HCT116 (cell line): ENCODE measurements at regions not wholly inside any gene's neighbourhood (a gene's known extent, or its start where the extent isn't known, plus 50 kb on each side); places are given as distances from the start of the nearest gene placed in this dataset.

Experiments
- ATAC-seq: fragments of 200-7000 bp; cut with Tn5 transposase; 2 replicates; pipeline ENCODE4 v1.9.1; 2020; ENCODE audit warnings: mild to moderate bottlenecking, moderate library complexity
- BruUV-seq: library from RNA; stranded (reverse); fragments of 400-500 nt; replicated peaks from 2 replicates; lab custom pipeline; 2021; lab: Mats Ljungman, UMichigan
- CTCF ChIA-PET: fragments of 300-600 bp; sonication (Branson Sonifier 250); formaldehyde crosslinking; loops from one replicate; lab custom pipeline; 2021; ENCODE audit warnings: antibody characterized with exemption; lab: Charles Lee
- POLR2A ChIA-PET: fragments of 300-600, 350-600 bp; sonication (Branson Sonifier 250); formaldehyde crosslinking; loops from one replicate; lab custom pipeline; 2021; ENCODE audit warnings: antibody characterized with exemption; lab: Charles Lee
- RAD21 ChIA-PET, 2 experiments: fragments of 300-600 bp; sonication (Branson Sonifier 250); formaldehyde crosslinking; loops; one replicate each; lab custom pipeline; 2023; ENCODE audit warnings: low total read pairs in 2 of 2; ENCODE audit not compliant: uncharacterized antibody in 2 of 2, unreplicated experiment in 2 of 2, low non-redundant PET in 1 of 2; lab: Charles Lee
- DNase-seq: peaks from one replicate; pipeline ENCODE4 v3.0.0-alpha.2; 2010; ENCODE audit warnings: low read depth, low spot score
- H2AFZ ChIP-seq: fragments of 200-600 bp; shearing (Covaris generic), sonication (generic); 2 replicates; pipeline ENCODE4 v1.6.1; 2017; ENCODE audit warnings: low read depth, mixed run types, mixed read lengths, antibody characterized with exemption, low read length; ENCODE audit not compliant: poor library complexity, severe bottlenecking
- H3K27ac ChIP-seq: 2 replicates; pipeline ENCODE4 v1.5.1; 2012; ENCODE audit warnings: low read depth, low read length
- H3K27me3 ChIP-seq: fragments of 200-600 bp; sonication (generic); 2 replicates; pipeline ENCODE4 v1.6.1; 2016; ENCODE audit warnings: mixed run types, low read length, mixed read lengths; ENCODE audit not compliant: insufficient read depth
- H3K36me3 ChIP-seq, 2 experiments: fragments of 200-500 bp in 1 of 2; fragments of 200-600 bp in 1 of 2; sonication (Bioruptor generic) in 1 of 2; sonication (generic) in 1 of 2; 2 replicates each; pipeline versions ENCODE4 v1.5.1 to v1.6.1; 2014 to 2016; ENCODE audit warnings: low read length in 2 of 2, inconsistent platforms in 1 of 2, mixed read lengths in 1 of 2, mixed run types in 1 of 2; ENCODE audit not compliant: insufficient read depth in 2 of 2, control insufficient read depth in 1 of 2
- H3K4me1 ChIP-seq, 2 experiments: fragments of 200-600 bp in 1 of 2; sonication (generic) in 1 of 2; 2 replicates each; pipeline versions ENCODE4 v1.5.1 to v1.6.1; 2012 to 2017; ENCODE audit warnings: low read length in 2 of 2, inconsistent platforms in 1 of 2, mild to moderate bottlenecking in 1 of 2, mixed read lengths in 1 of 2, mixed run types in 1 of 2, moderate library complexity in 1 of 2; ENCODE audit not compliant: insufficient read depth in 2 of 2, control insufficient read depth in 1 of 2
- H3K4me2 ChIP-seq: fragments of 200-600 bp; sonication (generic); 2 replicates; pipeline ENCODE4 v1.6.1; 2017; ENCODE audit warnings: mixed run types, low read length, mixed read lengths
- H3K4me3 ChIP-seq, 2 experiments: fragments of 200-600 bp in 1 of 2; sonication (generic) in 1 of 2; replicated peaks in 1 of 2; 2 replicates each; pipeline ENCODE4 v1.5.1; 2011 to 2016; ENCODE audit warnings: low read length in 2 of 2, control low read depth in 1 of 2, low read depth in 1 of 2, mild to moderate bottlenecking in 1 of 2, mixed read lengths in 1 of 2, mixed run types in 1 of 2
- H3K79me2 ChIP-seq: fragments of 200-600 bp; sonication (generic); 2 replicates; pipeline ENCODE4 v1.6.1; 2017; ENCODE audit warnings: mild to moderate bottlenecking, mixed run types, low read length, moderate library complexity, mixed read lengths; ENCODE audit not compliant: insufficient read depth
- H3K9ac ChIP-seq: fragments of 200-600 bp; sonication (generic); 2 replicates; pipeline ENCODE4 v1.6.1; 2016; ENCODE audit warnings: low read length, mixed read lengths
- H3K9me2 ChIP-seq: fragments of 200-600 bp; sonication (generic), shearing (Covaris generic); 2 replicates; pipeline ENCODE4 v1.6.1; 2017; ENCODE audit warnings: mixed run types, mild to moderate bottlenecking, moderate library complexity; ENCODE audit not compliant: insufficient read depth
- H3K9me3 ChIP-seq, 2 experiments: fragments of 200-500 bp in 1 of 2; fragments of 200-600 bp in 1 of 2; sonication (Bioruptor generic) in 1 of 2; sonication (generic) in 1 of 2; 2 replicates each; pipeline ENCODE4 v1.6.1; 2014 to 2017; ENCODE audit warnings: low read length in 2 of 2, mixed read lengths in 2 of 2, inconsistent platforms in 1 of 2, low read depth in 1 of 2, mild to moderate bottlenecking in 1 of 2, mixed run types in 1 of 2, moderate library complexity in 1 of 2; ENCODE audit not compliant: control insufficient read depth in 1 of 2, insufficient read depth in 1 of 2
- H4K20me1 ChIP-seq: fragments of 200-600 bp; sonication (generic), shearing (Covaris generic); 2 replicates; pipeline ENCODE4 v1.6.1; 2017; ENCODE audit warnings: mixed run types, mild to moderate bottlenecking, moderate library complexity; ENCODE audit not compliant: insufficient read depth
- CEBPB ChIP-seq: IDR thresholded peaks from 2 replicates; pipeline ENCODE4 v1.6.1; 2012; ENCODE audit warnings: low read depth
- EGR1 ChIP-seq: IDR thresholded peaks from 2 replicates; pipeline ENCODE4 v1.6.1; 2012; ENCODE audit warnings: low read depth
- ELF1 ChIP-seq: IDR thresholded peaks from 2 replicates; pipeline ENCODE4 v1.6.1; 2012; ENCODE audit warnings: low read depth, borderline replicate concordance
- EZH2 ChIP-seq: fragments of 200-600 bp; sonication (generic); IDR thresholded peaks from 2 replicates; pipeline ENCODE4 v1.6.1; 2017; ENCODE audit warnings: antibody characterized with exemption, mixed run types
- FOSL1 ChIP-seq: IDR thresholded peaks from 2 replicates; pipeline ENCODE4 v1.6.1; 2012; ENCODE audit warnings: low read depth
- POLR2A ChIP-seq: IDR thresholded peaks from 2 replicates; pipeline ENCODE4 v1.7.0; 2011; ENCODE audit warnings: borderline replicate concordance; ENCODE audit not compliant: insufficient read depth, insufficient read length; ENCODE audit errors: extremely low read depth
- POLR2AphosphoS5 ChIP-seq: IDR thresholded peaks from 2 replicates; pipeline ENCODE4 v1.6.1; 2011; ENCODE audit warnings: mild to moderate bottlenecking, low read depth, low read length, moderate library complexity
- RAD21 ChIP-seq: IDR thresholded peaks from 2 replicates; pipeline ENCODE4 v1.6.1; 2012; ENCODE audit warnings: low read depth, mild to moderate bottlenecking
- SIN3A ChIP-seq: IDR thresholded peaks from 2 replicates; pipeline ENCODE4 v1.6.1; 2012; ENCODE audit warnings: low read depth
- SRF ChIP-seq: IDR thresholded peaks from 2 replicates; pipeline ENCODE4 v1.6.1; 2012; ENCODE audit warnings: low read depth
- TCF7L2 ChIP-seq: IDR thresholded peaks from 2 replicates; pipeline ENCODE4 v1.7.0; 2011; ENCODE audit warnings: borderline replicate concordance, inconsistent platforms; ENCODE audit not compliant: insufficient read depth, insufficient read length; ENCODE audit errors: extremely low read depth
- ZNF274 ChIP-seq: fragments of 200-500 bp; sonication (Bioruptor generic); IDR thresholded peaks from 2 replicates; pipeline ENCODE4 v1.6.1; 2014; ENCODE audit warnings: mild to moderate bottlenecking, low read depth, low read length, inconsistent platforms
- intact Hi-C: fragments of 100-400 bp; cut with micrococcal nuclease; formaldehyde crosslinking; loops from 2 replicates; pipeline ENCODE4 v1.10.0; 2022
- TF ChIP-seq, protein P1 (sequence below): IDR thresholded peaks from 2 replicates; pipeline ENCODE4 v1.6.1; 2012
- TF ChIP-seq, protein P2 (sequence below): IDR thresholded peaks from 2 replicates; pipeline ENCODE4 v1.6.1; 2011; ENCODE audit warnings: mild to moderate bottlenecking, low read length, moderate library complexity; ENCODE audit not compliant: insufficient replicate concordance; ENCODE audit errors: extremely low read depth
- TF ChIP-seq, protein P3 (sequence below): IDR thresholded peaks from 2 replicates; pipeline ENCODE4 v1.6.1; 2012; ENCODE audit warnings: low read depth

DNA sequence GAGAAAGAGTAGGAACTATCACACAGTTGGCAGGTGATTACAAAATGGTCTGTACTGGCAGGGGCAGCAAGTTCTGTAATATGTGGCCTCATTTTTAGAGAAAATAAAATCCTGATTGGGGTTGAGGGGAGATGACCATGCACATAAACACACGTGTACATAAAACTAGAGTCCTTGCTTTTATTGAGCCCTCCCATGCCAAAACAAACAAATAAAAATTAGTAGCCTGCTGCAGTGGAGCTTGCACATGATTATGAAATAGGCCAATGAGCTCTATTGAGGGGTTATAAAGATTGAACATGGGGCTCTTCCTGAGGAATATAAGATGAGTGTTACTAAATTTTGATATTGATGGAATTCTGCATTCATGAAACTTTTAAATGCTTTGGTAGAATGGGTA, 248.4 kb downstream of the ELAVL2 start:
- RAD21 ChIA-PET, result no interaction called here
- H2AFZ ChIP-seq, result no peak overlapping the region
- no peaks in the 10 kb centered on the region for H4K20me1 ChIP-seq
- no peak overlapping the region for H3K27ac ChIP-seq
- intact Hi-C loops, result no loop called here
- no peaks in the 10 kb centered on the region for H3K79me2 ChIP-seq
- no peak overlapping the region for H3K9ac ChIP-seq
- TF ChIP-seq RAD21, result no peak
- no peak for TF ChIP-seq POLR2AphosphoS5
- no peak for TF ChIP-seq SIN3A
- no peak for TF ChIP-seq ELF1
- no peak for TF ChIP-seq TCF7L2
- H3K36me3 ChIP-seq, result no peaks in the 10 kb centered on the region
- peaks cover 4 to 35% of the 10 kb centered on the region in 2 experiments; a peak in 2 of 4 replicates for H3K9me3 ChIP-seq
- no peak overlapping the region for H3K4me2 ChIP-seq
- CTCF ChIA-PET, result no interaction called here
- DNase-seq (no peak), ATAC-seq (no peak)
- no peak overlapping the region for H3K4me3 ChIP-seq
- H3K27me3 ChIP-seq, result no peaks in the 10 kb centered on the region
- H3K4me1 ChIP-seq, result no peaks in the 10 kb centered on the region
- no TSS peak for BruUV-seq
- no peaks in the 10 kb centered on the region for H3K9me2 ChIP-seq
- POLR2A ChIA-PET, result no interaction called here

DNA sequence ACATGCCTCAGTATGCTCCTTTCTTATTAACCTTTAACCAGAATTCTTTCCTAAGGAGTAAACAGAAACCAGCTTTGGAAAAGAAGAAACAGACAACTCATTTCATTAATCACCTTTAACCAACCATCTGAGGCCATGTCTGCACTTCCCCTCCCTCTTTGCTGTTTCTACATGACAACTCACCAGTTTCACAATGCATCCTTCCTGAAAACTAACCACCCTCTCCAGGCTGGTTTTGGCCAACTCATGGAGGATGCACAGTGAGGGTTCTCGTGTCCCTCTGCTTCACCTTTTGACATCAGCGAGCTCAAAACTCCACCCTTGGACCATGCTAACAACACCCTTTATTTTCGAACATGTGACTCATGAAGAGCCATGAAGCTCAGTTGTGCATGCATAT, 244.1 kb downstream of the ELAVL2 start:
- Histone ChIP-seq H3K4me2 (no peak overlapping the region), H3K4me1 (no peaks in the 10 kb centered on the region), H3K4me3 (no peak overlapping the region), H3K9me3 (peaks cover 4 to 22% of the 10 kb centered on the region in 2 experiments; a peak in 2 of 4 replicates), H3K9ac (no peak overlapping the region), H3K27me3 (no peaks in the 10 kb centered on the region), H4K20me1 (no peaks in the 10 kb centered on the region), H3K27ac (no peak overlapping the region), H2AFZ (no peak overlapping the region), H3K36me3 (no peaks in the 10 kb centered on the region), H3K79me2 (no peaks in the 10 kb centered on the region), H3K9me2 (no peaks in the 10 kb centered on the region)
- ChIA-PET RAD21 (no interaction called here), CTCF (no interaction called here), POLR2A (no interaction called here)
- no peak for ATAC-seq
- intact Hi-C loops, result no loop called here
- DNase-seq, result no peak
- BruUV-seq, result no TSS peak
- TF ChIP-seq POLR2AphosphoS5 (no peak), ZNF274 (no peak), TCF7L2 (no peak), EZH2 (no peak), FOSL1 (no peak), SIN3A (no peak), POLR2A (no peak), RAD21 (no peak), SRF (no peak), CEBPB (no peak), ELF1 (no peak), EGR1 (no peak)
- TF ChIP-seq, protein P1, sequence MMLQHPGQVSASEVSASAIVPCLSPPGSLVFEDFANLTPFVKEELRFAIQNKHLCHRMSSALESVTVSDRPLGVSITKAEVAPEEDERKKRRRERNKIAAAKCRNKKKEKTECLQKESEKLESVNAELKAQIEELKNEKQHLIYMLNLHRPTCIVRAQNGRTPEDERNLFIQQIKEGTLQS, result no peak
- TF ChIP-seq, protein P2, sequence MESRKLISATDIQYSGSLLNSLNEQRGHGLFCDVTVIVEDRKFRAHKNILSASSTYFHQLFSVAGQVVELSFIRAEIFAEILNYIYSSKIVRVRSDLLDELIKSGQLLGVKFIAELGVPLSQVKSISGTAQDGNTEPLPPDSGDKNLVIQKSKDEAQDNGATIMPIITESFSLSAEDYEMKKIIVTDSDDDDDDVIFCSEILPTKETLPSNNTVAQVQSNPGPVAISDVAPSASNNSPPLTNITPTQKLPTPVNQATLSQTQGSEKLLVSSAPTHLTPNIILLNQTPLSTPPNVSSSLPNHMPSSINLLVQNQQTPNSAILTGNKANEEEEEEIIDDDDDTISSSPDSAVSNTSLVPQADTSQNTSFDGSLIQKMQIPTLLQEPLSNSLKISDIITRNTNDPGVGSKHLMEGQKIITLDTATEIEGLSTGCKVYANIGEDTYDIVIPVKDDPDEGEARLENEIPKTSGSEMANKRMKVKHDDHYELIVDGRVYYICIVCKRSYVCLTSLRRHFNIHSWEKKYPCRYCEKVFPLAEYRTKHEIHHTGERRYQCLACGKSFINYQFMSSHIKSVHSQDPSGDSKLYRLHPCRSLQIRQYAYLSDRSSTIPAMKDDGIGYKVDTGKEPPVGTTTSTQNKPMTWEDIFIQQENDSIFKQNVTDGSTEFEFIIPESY, result no peak
- TF ChIP-seq, protein P3, sequence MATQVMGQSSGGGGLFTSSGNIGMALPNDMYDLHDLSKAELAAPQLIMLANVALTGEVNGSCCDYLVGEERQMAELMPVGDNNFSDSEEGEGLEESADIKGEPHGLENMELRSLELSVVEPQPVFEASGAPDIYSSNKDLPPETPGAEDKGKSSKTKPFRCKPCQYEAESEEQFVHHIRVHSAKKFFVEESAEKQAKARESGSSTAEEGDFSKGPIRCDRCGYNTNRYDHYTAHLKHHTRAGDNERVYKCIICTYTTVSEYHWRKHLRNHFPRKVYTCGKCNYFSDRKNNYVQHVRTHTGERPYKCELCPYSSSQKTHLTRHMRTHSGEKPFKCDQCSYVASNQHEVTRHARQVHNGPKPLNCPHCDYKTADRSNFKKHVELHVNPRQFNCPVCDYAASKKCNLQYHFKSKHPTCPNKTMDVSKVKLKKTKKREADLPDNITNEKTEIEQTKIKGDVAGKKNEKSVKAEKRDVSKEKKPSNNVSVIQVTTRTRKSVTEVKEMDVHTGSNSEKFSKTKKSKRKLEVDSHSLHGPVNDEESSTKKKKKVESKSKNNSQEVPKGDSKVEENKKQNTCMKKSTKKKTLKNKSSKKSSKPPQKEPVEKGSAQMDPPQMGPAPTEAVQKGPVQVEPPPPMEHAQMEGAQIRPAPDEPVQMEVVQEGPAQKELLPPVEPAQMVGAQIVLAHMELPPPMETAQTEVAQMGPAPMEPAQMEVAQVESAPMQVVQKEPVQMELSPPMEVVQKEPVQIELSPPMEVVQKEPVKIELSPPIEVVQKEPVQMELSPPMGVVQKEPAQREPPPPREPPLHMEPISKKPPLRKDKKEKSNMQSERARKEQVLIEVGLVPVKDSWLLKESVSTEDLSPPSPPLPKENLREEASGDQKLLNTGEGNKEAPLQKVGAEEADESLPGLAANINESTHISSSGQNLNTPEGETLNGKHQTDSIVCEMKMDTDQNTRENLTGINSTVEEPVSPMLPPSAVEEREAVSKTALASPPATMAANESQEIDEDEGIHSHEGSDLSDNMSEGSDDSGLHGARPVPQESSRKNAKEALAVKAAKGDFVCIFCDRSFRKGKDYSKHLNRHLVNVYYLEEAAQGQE, result no peak
